OCI-LY7 (cell line): ENCODE measurements at regions not wholly inside any gene's neighbourhood (a gene's known extent, or its start where the extent isn't known, plus 50 kb on each side); places are given as distances from the start of the nearest gene placed in this dataset.

Experiments
- BruUV-seq: library from RNA; stranded (reverse); fragments of 400-500 nt; replicated peaks from 2 replicates; lab custom pipeline; 2021; lab: Mats Ljungman, UMichigan
- CTCF ChIA-PET: fragments of 300-600 bp; sonication (Branson Sonifier 250); formaldehyde crosslinking; loops from one replicate; lab custom pipeline; 2022; ENCODE audit warnings: antibody characterized with exemption; ENCODE audit not compliant: unreplicated experiment; lab: Charles Lee
- POLR2A ChIA-PET: fragments of 300-600 bp; sonication (Branson Sonifier 250); formaldehyde crosslinking; loops from one replicate; lab custom pipeline; 2022; ENCODE audit warnings: antibody characterized with exemption; lab: Charles Lee
- DNase-seq: peaks from one replicate; pipeline ENCODE4 v3.0.0-alpha.2; 2015; ENCODE audit warnings: low spot score
- H2AFZ ChIP-seq: fragments of 200-600 bp; sonication (generic), shearing (Covaris generic); 2 replicates; pipeline ENCODE4 v1.6.1; 2014; ENCODE audit warnings: mild to moderate bottlenecking, antibody characterized with exemption, low read length, moderate library complexity
- H3K27ac ChIP-seq: fragments of 200-600 bp; sonication (generic); 2 replicates; pipeline ENCODE4 v1.5.1; 2014; ENCODE audit warnings: mixed run types, low read depth, mild to moderate bottlenecking, moderate library complexity, low read length, inconsistent platforms; ENCODE audit not compliant: poor library complexity, severe bottlenecking
- H3K36me3 ChIP-seq: fragments of 200-600 bp; sonication (generic); 2 replicates; pipeline ENCODE4 v1.6.1; 2014; ENCODE audit warnings: mild to moderate bottlenecking, antibody characterized with exemption, low read length, moderate library complexity, mixed read lengths; ENCODE audit not compliant: insufficient read depth
- H3K4me1 ChIP-seq: fragments of 200-600 bp; sonication (generic); 2 replicates; pipeline ENCODE4 v1.5.1; 2014; ENCODE audit warnings: mild to moderate bottlenecking, low read length; ENCODE audit not compliant: insufficient read depth, poor library complexity, severe bottlenecking
- H3K4me2 ChIP-seq: fragments of 200-600 bp; sonication (generic); 2 replicates; pipeline ENCODE4 v1.6.1; 2014; ENCODE audit warnings: mild to moderate bottlenecking, low read length
- H3K4me3 ChIP-seq: fragments of 200-600 bp; sonication (generic); 2 replicates; pipeline ENCODE4 v1.5.1; 2014; ENCODE audit warnings: mild to moderate bottlenecking, low read depth, low read length; ENCODE audit not compliant: poor library complexity, severe bottlenecking
- H3K79me2 ChIP-seq: fragments of 200-600 bp; sonication (generic); 2 replicates; pipeline ENCODE4 v1.6.1; 2016; ENCODE audit warnings: low read depth, mild to moderate bottlenecking, low read length, moderate library complexity, mixed read lengths; ENCODE audit not compliant: insufficient read depth
- H3K9me2 ChIP-seq: fragments of 200-600 bp; sonication (generic); 2 replicates; pipeline ENCODE4 v1.6.1; 2016; ENCODE audit warnings: mild to moderate bottlenecking, low read length, mixed read lengths; ENCODE audit not compliant: insufficient read depth
- H3K9me3 ChIP-seq: fragments of 200-600 bp; sonication (generic); 2 replicates; pipeline ENCODE4 v1.6.1; 2014; ENCODE audit warnings: mild to moderate bottlenecking, mixed run types, low read length, mixed read lengths
- H4K20me1 ChIP-seq: fragments of 200-600 bp; sonication (generic); 2 replicates; pipeline ENCODE4 v1.6.1; 2014; ENCODE audit warnings: mild to moderate bottlenecking, antibody characterized with exemption, low read length, moderate library complexity, mixed read lengths; ENCODE audit not compliant: insufficient read depth
- EZH2phosphoT487 ChIP-seq: fragments of 200-600 bp; sonication (generic); IDR thresholded peaks from 2 replicates; pipeline ENCODE4 v1.6.1; 2018; ENCODE audit warnings: low read depth, borderline replicate concordance, mild to moderate bottlenecking, mixed run types, antibody characterized with exemption, low read length, moderate library complexity, mixed read lengths
- intact Hi-C: fragments of 100-400 bp; cut with micrococcal nuclease; formaldehyde crosslinking; loops from one replicate; pipeline ENCODE4 v1.10.0; 2022; ENCODE audit not compliant: unreplicated experiment
- TF ChIP-seq, protein P1 (sequence below): fragments of 200-600 bp; sonication (generic); conservative IDR thresholded peaks from 2 replicates; pipeline ENCODE4 v1.5.1; 2014; ENCODE audit warnings: mild to moderate bottlenecking, antibody characterized with exemption, low read length, moderate library complexity, mixed read lengths

DNA sequence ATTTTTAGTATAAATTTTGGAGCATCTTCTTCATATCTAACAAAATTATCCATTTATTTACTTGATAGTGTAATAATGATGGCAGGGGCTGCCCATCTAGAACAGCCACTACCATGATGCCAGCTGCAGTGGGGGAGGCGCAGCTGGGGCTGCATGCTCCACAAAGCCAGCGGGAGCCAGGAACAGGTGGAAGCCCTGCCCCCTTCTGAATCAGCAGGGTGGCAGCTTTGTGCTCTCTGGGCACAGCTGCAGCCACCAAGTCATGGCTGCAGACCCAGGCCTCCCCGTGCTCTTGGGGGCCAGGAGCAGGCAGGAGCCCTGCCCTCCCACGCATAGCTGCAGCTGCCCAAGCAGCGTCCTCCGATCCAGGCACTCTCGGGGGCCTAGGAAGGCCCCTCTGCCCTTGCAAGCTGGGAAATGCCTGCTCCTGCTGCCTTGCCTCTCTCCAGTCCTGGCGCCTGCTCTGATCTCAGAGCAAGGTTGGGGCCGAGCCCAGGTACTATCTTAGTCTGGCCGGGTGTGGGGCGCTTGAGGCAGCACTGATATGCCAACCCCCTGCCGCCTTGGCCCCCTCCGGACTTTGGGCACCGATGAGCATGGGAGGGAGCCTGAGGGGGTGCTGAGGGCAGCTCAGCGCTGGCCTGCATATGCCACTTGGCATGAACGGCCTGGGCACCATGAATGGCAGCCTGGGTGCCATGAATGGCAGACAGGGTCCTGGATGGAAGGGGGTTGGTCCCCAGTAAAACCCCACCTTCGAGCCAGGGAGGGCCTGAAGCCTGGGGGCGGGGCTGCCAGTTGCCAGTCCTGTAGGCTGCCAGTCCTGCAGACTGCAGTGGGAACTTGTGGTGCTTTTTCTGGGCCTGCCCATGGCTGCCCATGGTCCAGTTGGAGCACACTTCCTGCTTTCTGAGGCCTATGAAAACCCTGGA lies 1110.8 kb upstream of the POT1 start:
- no peak overlapping the region for H3K4me3 ChIP-seq
- no TSS peak for BruUV-seq
- no peaks in the 10 kb centered on the region for H3K79me2 ChIP-seq
- no peak overlapping the region for H2AFZ ChIP-seq
- H3K9me3 ChIP-seq = no peaks in the 10 kb centered on the region
- no peaks in the 10 kb centered on the region for H3K9me2 ChIP-seq
- ChIA-PET POLR2A (interaction anchor here (0.5 to 0.9 kb wide), 2 partner anchors 8 to 178 kb away, joined by 4 read pairs; no protein-coding TSS in a partner anchor), CTCF (no interaction called here)
- no peak for DNase-seq
- no peaks in the 10 kb centered on the region for H3K4me1 ChIP-seq
- H4K20me1 ChIP-seq = no peaks in the 10 kb centered on the region
- no peaks in the 10 kb centered on the region for H3K36me3 ChIP-seq
- TF ChIP-seq, protein P1, sequence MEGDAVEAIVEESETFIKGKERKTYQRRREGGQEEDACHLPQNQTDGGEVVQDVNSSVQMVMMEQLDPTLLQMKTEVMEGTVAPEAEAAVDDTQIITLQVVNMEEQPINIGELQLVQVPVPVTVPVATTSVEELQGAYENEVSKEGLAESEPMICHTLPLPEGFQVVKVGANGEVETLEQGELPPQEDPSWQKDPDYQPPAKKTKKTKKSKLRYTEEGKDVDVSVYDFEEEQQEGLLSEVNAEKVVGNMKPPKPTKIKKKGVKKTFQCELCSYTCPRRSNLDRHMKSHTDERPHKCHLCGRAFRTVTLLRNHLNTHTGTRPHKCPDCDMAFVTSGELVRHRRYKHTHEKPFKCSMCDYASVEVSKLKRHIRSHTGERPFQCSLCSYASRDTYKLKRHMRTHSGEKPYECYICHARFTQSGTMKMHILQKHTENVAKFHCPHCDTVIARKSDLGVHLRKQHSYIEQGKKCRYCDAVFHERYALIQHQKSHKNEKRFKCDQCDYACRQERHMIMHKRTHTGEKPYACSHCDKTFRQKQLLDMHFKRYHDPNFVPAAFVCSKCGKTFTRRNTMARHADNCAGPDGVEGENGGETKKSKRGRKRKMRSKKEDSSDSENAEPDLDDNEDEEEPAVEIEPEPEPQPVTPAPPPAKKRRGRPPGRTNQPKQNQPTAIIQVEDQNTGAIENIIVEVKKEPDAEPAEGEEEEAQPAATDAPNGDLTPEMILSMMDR = no peak
- no peak for TF ChIP-seq EZH2phosphoT487
- no peak overlapping the region for H3K27ac ChIP-seq
- intact Hi-C loops = no loop called here
- H3K4me2 ChIP-seq = no peak overlapping the region

DNA sequence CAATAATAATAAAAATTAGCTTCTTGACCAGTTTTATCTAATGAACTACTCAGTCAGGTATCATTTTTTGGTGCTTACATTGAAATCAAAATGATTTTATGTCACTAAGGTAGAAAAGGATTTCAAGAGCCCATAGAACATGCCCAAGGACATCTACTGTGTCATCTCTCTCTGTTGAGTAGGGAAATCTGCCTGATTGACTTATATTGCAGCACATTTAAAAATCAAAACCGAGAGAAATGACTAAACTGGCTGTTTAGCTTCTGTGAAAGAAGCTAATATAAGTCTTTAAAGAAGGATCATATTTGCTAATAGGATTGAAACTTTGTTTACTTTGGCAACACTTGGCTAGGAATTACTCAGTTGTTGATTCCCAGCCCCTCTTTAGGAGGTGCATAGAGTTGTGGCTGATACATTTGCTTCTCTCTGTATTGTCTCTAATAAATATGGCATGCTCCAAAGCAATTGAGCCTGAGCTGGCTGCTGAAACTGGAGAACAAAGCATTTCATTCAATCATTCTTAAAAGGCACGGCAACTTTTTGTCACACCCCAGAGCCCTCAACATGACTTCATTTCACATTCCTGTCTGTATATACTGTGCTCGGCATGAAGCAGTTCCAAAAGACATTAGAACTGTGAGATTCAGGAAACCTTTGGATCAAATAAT lies 1096.9 kb upstream of the POT1 start:
- Histone ChIP-seq H3K9me3 (no peaks in the 10 kb centered on the region), H3K79me2 (no peaks in the 10 kb centered on the region), H3K36me3 (no peaks in the 10 kb centered on the region), H3K4me2 (no peak overlapping the region), H3K4me1 (no peaks in the 10 kb centered on the region), H4K20me1 (no peaks in the 10 kb centered on the region), H3K4me3 (no peak overlapping the region), H3K27ac (no peak overlapping the region), H2AFZ (no peak overlapping the region), H3K9me2 (no peaks in the 10 kb centered on the region)
- BruUV-seq = no TSS peak
- intact Hi-C loops = no loop called here
- DNase-seq = no peak
- TF ChIP-seq EZH2phosphoT487 = no peak
- TF ChIP-seq, protein P1 = no peak
- ChIA-PET CTCF (no interaction called here), POLR2A (no interaction called here)

- intact Hi-C loops = no loop called here
- CTCF ChIA-PET = no interaction called here
- H3K36me3 ChIP-seq = no peaks in the 10 kb centered on the region
- H3K79me2 ChIP-seq = no peaks in the 10 kb centered on the region
- no peak overlapping the region for H3K27ac ChIP-seq
- no peak overlapping the region for H3K4me2 ChIP-seq
- H3K9me2 ChIP-seq = no peaks in the 10 kb centered on the region
- POLR2A ChIA-PET = no interaction called here
- no TSS peak for BruUV-seq
- no peak overlapping the region for H2AFZ ChIP-seq
- no peaks in the 10 kb centered on the region for H4K20me1 ChIP-seq
- TF ChIP-seq, protein P1 = no peak
- no peak for TF ChIP-seq EZH2phosphoT487
- no peaks in the 10 kb centered on the region for H3K9me3 ChIP-seq
- no peaks in the 10 kb centered on the region for H3K4me1 ChIP-seq
- H3K4me3 ChIP-seq = no peak overlapping the region
- DNase-seq = no peak
Measured at GRCh38 chr7:126022452-126022851, 1092.8 kb upstream of the POT1 start.
